SK-N-SH treated with all-trans-retinoic acid at 6 μM for 48 hours (cell line): ENCODE measurements at regions not wholly inside any gene's neighbourhood (a gene's known extent, or its start where the extent isn't known, plus 50 kb on each side); places are given as distances from the start of the nearest gene placed in this dataset.
A peak's percentile ranks its signal among the peaks of the same experiment; 100 is the strongest.

Experiments used
- ATAC-seq: fragments of 200-7000 bp; cut with Tn5 transposase; 3 replicates; pipeline ENCODE4 v1.9.1; 2020; ENCODE audit warnings: mild to moderate bottlenecking, moderate library complexity
- ARNTL ChIP-seq: fragments of 450-650 bp; formaldehyde crosslinking; IDR thresholded peaks from 2 replicates; pipeline ENCODE4 v1.5.0; 2020; ENCODE audit warnings: low read depth, mild to moderate bottlenecking, moderate library complexity, borderline replicate concordance
- BACH2 ChIP-seq: fragments of 250-450 bp; sonication (Bioruptor Pico); IDR thresholded peaks from 2 replicates; pipeline ENCODE4 v1.9.0; 2021; ENCODE audit warnings: mild to moderate bottlenecking, borderline replicate concordance
- CSDC2 ChIP-seq: fragments of 250-450 bp; sonication (Bioruptor Pico); IDR thresholded peaks from 2 replicates; pipeline ENCODE4 v1.5.0; 2020; ENCODE audit warnings: mild to moderate bottlenecking, moderate library complexity
- ESRRG ChIP-seq: fragments of 250-450 bp; sonication (Bioruptor Pico); IDR thresholded peaks from 2 replicates; pipeline ENCODE4 v1.6.1; 2021; ENCODE audit warnings: mild to moderate bottlenecking
- GLIS3 ChIP-seq: fragments of 250-450 bp; sonication (Bioruptor Pico); IDR thresholded peaks from 2 replicates; pipeline ENCODE4 v1.5.0; 2020; ENCODE audit warnings: mild to moderate bottlenecking, moderate library complexity
- ISL1 ChIP-seq: fragments of 250-450 bp; sonication (Bioruptor Pico); IDR thresholded peaks from 2 replicates; pipeline ENCODE4 v2.1.2; 2022; ENCODE audit warnings: mild to moderate bottlenecking, moderate library complexity
- OSR1 ChIP-seq: fragments of 250-450 bp; sonication (Bioruptor Pico); IDR thresholded peaks from 2 replicates; pipeline ENCODE4 v1.8.0; 2022; ENCODE audit warnings: moderate library complexity, mild to moderate bottlenecking, inconsistent platforms
- PPARA ChIP-seq: fragments of 250-450 bp; sonication (Bioruptor Pico); IDR thresholded peaks from 2 replicates; pipeline ENCODE4 v1.5.0; 2020; ENCODE audit warnings: mild to moderate bottlenecking, borderline replicate concordance
- RARB ChIP-seq: fragments of 250-450 bp; sonication (Bioruptor Pico); IDR thresholded peaks from 2 replicates; pipeline ENCODE4 v1.8.0; 2021; ENCODE audit warnings: mild to moderate bottlenecking, moderate library complexity
- SNAI2 ChIP-seq: fragments of 250-450 bp; sonication (Bioruptor Pico); IDR thresholded peaks from 2 replicates; pipeline ENCODE4 v1.5.0; 2020; ENCODE audit warnings: mild to moderate bottlenecking, moderate library complexity
- TCF4 ChIP-seq: fragments of 250-450 bp; sonication (Bioruptor Pico); IDR thresholded peaks from 2 replicates; pipeline ENCODE4 v1.8.0; 2021; ENCODE audit warnings: mild to moderate bottlenecking, moderate library complexity, borderline replicate concordance
- TOX ChIP-seq: fragments of 250-450 bp; sonication (Bioruptor Pico); IDR thresholded peaks from 2 replicates; pipeline ENCODE4 v1.8.0; 2021; ENCODE audit warnings: mild to moderate bottlenecking, moderate library complexity, borderline replicate concordance
- TSHZ2 ChIP-seq: fragments of 250-450 bp; sonication (Bioruptor Pico); IDR thresholded peaks from 2 replicates; pipeline ENCODE4 v1.5.0; 2020; ENCODE audit warnings: mild to moderate bottlenecking, moderate library complexity
- ZC3H10 ChIP-seq: fragments of 250-450 bp; sonication (Bioruptor Pico); IDR thresholded peaks from 2 replicates; pipeline ENCODE4 v1.5.1; 2021; ENCODE audit warnings: mild to moderate bottlenecking, moderate library complexity
- ZFP30 ChIP-seq: fragments of 450-650 bp; formaldehyde crosslinking; IDR thresholded peaks from 2 replicates; pipeline ENCODE4 v1.5.0; 2022; ENCODE audit warnings: mild to moderate bottlenecking, moderate library complexity
- ZNF565 ChIP-seq: fragments of 450-650 bp; formaldehyde crosslinking; conservative IDR thresholded peaks from 2 replicates; pipeline ENCODE4 v1.5.0; 2020; ENCODE audit warnings: low read depth, mild to moderate bottlenecking, moderate library complexity
- ZNF70 ChIP-seq: fragments of 450-650 bp; formaldehyde crosslinking; IDR thresholded peaks from 2 replicates; pipeline ENCODE4 v1.5.0; 2020; ENCODE audit warnings: mild to moderate bottlenecking, moderate library complexity
- ZNF8 ChIP-seq: fragments of 450-650 bp; formaldehyde crosslinking; IDR thresholded peaks from 2 replicates; pipeline ENCODE4 v1.5.0; 2020; ENCODE audit warnings: mild to moderate bottlenecking, moderate library complexity
- TF ChIP-seq, protein P1 (sequence below): fragments of 250-450 bp; sonication (Bioruptor Pico); IDR thresholded peaks from 2 replicates; pipeline ENCODE4 v1.8.0; 2021; ENCODE audit warnings: low read depth, mild to moderate bottlenecking, moderate library complexity, borderline replicate concordance
- TF ChIP-seq, protein P2 (sequence below): fragments of 250-450 bp; sonication (Bioruptor Pico); IDR thresholded peaks from 2 replicates; pipeline ENCODE4 v1.5.1; 2020; ENCODE audit warnings: low read depth, mild to moderate bottlenecking, moderate library complexity

- TF ChIP-seq, protein P1, sequence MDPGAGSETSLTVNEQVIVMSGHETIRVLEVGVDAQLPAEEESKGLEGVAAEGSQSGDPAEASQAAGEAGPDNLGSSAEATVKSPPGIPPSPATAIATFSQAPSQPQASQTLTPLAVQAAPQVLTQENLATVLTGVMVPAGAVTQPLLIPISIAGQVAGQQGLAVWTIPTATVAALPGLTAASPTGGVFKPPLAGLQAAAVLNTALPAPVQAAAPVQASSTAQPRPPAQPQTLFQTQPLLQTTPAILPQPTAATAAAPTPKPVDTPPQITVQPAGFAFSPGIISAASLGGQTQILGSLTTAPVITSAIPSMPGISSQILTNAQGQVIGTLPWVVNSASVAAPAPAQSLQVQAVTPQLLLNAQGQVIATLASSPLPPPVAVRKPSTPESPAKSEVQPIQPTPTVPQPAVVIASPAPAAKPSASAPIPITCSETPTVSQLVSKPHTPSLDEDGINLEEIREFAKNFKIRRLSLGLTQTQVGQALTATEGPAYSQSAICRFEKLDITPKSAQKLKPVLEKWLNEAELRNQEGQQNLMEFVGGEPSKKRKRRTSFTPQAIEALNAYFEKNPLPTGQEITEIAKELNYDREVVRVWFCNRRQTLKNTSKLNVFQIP (CRISPR knock-in tag): no peak
- no peak for TF ChIP-seq SNAI2 (CRISPR knock-in tag)
- TF ChIP-seq ESRRG (CRISPR knock-in tag): no peak
- no peak for TF ChIP-seq TOX
Observed at GRCh38 chr4:111388561-111388960, 756.7 kb upstream of the FAM241A start (continued).

- TF ChIP-seq ZFP30 (no peak), ZNF8 (CRISPR knock-in tag) (no peak), ARNTL (no peak), GLIS3 (CRISPR knock-in tag) (no peak), BACH2 (CRISPR knock-in tag) (no peak), OSR1 (CRISPR knock-in tag) (no peak)
- TF ChIP-seq, protein P1 (CRISPR knock-in tag): no peak
- ATAC-seq: no peak
Observed at GRCh38 chr4:111391829-111392228, 753.4 kb upstream of the FAM241A start.

GRCh38 chr4:111393781-111394180, 751.5 kb upstream of the FAM241A start:
- no peak for ATAC-seq
- TF ChIP-seq ZNF70 (CRISPR knock-in tag) (no peak), ZFP30 (no peak), ZNF565 (no peak), ESRRG (CRISPR knock-in tag) (no peak), OSR1 (CRISPR knock-in tag) (no peak), ZNF8 (CRISPR knock-in tag) (no peak), GLIS3 (CRISPR knock-in tag) (no peak), ZC3H10 (CRISPR knock-in tag) (no peak), TSHZ2 (CRISPR knock-in tag) (no peak), ISL1 (no peak), ARNTL (no peak), TOX (no peak), PPARA (CRISPR knock-in tag) (no peak), BACH2 (CRISPR knock-in tag) (no peak)
- TF ChIP-seq, protein P1 (CRISPR knock-in tag): no peak

DNA sequence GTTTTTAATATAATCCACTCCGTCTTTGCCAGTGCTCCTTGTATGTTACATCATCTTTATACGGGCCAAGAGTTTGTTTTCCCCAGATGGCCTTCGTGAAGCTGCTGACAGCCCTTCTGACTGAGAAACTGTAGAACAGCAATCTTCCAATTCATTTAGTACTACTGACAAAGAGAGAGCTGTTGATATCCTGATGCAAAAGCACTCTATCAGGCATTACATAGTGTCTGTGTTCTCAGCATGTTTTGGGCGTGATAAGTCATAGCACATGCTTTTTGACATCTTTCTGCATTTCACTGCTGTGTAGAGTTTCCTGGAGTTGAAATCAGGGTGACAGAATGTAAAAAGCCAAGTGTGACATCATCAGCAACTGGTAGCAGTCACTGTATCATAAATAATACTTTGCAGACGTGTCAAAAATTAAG, 746.3 kb upstream of the FAM241A start:
- peak; percentile 43 for TF ChIP-seq ISL1
- TF ChIP-seq GLIS3 (CRISPR knock-in tag): no peak
- TF ChIP-seq, protein P1 (CRISPR knock-in tag): no peak
- TF ChIP-seq, protein P2, sequence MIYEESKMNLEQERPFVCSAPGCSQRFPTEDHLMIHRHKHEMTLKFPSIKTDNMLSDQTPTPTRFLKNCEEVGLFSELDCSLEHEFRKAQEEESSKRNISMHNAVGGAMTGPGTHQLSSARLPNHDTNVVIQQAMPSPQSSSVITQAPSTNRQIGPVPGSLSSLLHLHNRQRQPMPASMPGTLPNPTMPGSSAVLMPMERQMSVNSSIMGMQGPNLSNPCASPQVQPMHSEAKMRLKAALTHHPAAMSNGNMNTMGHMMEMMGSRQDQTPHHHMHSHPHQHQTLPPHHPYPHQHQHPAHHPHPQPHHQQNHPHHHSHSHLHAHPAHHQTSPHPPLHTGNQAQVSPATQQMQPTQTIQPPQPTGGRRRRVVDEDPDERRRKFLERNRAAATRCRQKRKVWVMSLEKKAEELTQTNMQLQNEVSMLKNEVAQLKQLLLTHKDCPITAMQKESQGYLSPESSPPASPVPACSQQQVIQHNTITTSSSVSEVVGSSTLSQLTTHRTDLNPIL: no peak
- no peak for TF ChIP-seq ARNTL
- no peak for TF ChIP-seq CSDC2
- no peak for TF ChIP-seq RARB (CRISPR knock-in tag)
- peak; percentile 50 for TF ChIP-seq TCF4 (CRISPR knock-in tag)
- ATAC-seq: no peak
